Right renal cortex interstitium (tissue), 3 donors: ENCODE measurements at regions not wholly inside any gene's neighbourhood (a gene's known extent, or its start where the extent isn't known, plus 50 kb on each side); places are given as distances from the start of the nearest gene placed in this dataset.

Experiments used
- DNase-seq, 3 donors: peaks; one replicate each; pipeline ENCODE4 v3.0.0-alpha.2; 2013; ENCODE audit warnings: low read depth in 3 of 3, low spot score in 2 of 3

DNA sequence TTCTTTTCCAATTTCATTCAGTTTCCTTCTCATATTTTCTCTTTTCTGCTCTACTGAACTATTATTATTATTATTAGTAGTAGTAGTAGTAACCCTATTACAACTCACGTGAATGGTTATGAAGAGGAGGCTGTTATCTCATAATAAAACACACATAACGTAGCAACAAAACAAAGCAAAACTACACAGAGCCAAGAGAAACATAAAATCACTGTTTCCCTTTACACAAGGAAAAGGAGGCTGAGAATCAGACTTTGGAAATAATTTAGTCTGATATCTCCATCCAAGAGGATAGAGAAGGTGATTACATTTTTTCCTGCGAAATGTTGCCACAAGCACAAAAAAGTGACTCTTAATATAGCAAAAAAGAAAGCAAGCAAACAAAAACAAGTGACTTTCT is 975.8 kb upstream of the FLRT2 start:
- DNase-seq, result no peak

- no peak for DNase-seq
Observed at GRCh38 chr14:84555493-84555892, 974.5 kb upstream of the FLRT2 start.

DNA sequence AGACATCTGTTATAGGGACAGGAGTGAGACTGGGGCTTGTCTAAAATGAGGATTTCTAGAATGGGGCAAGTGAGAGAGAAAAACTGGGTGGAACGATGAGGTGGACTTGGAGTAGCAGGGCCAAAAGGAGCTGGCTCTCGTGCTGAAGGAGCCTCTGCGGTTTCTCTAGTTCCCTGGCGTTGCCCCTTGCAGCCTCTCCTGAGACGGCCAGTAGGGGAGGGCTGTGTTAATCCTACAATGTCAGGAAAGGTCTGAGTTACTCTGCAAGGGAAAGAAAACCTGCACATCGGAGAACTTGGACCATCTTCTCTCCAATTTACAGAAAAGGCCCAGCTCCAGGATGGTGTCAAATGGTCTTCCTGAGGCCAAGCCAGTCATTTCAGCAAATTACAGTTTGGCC is 963.8 kb upstream of the FLRT2 start:
- DNase-seq, result no peak

DNA sequence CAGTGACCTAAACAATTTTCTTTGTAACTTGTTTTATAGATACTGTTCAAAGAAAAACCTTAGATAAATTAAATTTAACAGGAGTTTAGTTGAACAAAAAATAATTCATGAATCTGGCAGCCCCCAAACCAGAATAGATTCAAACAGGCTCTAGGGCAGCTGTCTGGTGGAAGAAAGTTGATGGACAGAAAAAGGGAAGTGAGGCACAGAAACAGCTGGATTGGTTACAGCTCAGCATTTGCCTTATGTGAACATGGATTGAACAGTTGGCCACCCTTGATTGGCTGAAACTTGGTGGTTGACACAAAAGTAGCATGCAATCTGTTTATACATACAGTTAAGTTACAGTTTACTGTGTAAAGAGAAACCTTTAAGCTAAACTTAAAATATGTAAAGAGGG is 954.3 kb upstream of the FLRT2 start:
- DNase-seq, result no peak

DNA sequence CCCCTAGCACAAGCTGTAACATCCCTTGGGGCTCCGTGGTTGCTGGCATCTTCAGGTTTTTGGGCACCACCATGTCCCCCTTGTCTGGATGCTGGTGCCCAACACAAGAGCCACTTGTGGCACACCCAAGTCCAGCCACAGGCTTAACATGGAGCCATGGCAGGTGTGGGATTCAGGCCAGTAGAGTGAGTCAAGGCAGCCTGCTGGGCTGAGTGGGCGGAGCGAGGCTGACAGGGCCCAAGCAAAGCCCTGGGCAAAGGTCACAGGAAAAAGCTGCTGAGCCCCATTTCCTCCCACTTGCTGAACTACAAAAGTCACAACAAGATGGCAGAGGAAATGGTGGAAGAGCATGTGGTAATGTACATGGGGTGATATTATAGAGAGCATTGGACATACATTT is 950.7 kb upstream of the FLRT2 start:
- no peak for DNase-seq

DNA sequence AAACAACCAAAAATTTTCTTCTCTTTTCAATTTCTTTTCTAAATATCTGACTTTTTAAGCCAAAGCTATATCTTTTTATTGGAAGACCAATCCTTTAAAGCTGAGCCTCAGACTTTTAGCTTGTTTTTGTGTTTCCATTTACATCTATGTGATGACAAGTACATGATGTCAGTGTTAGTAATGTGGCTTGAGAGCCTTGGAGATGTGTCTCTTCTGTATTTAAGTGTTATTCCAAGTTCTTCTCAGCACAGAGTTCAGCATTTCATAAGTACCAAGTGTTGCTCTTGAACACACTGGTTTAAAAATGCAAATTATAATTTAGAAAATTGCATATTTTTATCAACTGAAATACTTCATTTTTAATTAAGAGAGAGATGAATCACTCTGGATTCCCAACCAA is 948.9 kb upstream of the FLRT2 start:
- no peak for DNase-seq

DNA sequence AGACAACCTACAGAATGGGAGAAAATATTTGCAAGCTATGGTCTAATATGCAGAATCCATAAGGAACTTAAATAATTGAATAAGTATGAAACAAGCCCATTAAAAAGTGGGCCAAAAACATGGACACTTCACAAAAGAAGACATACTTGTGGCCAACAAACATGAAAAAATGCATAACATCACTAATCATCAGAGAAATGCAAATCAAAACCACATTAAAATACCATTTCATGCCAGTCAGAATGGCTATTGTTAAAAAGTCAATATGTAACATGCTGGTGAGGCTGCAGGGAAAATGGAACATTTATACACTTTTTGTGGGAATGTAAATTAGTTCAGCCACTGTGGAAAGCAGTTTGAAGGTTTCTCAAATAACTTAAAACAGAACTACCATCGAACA is 945.4 kb upstream of the FLRT2 start:
- no peak for DNase-seq

DNA sequence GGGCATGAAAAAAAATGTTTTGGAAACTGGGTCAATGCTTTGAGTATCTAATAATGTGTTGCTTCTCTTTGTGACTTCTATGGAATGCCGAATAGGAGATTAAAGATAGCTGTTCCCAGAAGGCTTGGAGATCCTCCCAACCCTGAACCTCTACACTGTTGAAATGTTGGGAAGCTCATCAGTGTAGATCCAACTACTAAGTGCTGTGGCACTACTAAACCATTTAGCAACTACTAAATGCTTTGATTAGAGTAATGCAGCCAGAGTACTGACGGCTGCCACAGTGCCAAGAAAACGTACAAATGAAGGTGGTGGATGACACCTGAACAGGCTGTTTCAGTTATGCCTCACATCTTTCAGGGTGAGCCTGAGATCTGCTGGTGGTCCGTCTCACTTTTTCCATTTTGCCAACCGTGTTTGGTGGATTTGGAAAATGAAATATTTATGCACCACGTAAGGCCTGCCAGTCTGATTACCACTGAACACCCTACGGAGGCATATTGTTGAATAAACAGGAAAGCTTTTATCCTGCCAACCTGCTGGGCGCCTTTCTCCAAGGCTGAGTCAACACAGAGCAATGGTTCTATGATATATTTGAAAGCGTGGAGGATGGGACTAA is 938.0 kb upstream of the FLRT2 start:
- no peak for DNase-seq

DNA sequence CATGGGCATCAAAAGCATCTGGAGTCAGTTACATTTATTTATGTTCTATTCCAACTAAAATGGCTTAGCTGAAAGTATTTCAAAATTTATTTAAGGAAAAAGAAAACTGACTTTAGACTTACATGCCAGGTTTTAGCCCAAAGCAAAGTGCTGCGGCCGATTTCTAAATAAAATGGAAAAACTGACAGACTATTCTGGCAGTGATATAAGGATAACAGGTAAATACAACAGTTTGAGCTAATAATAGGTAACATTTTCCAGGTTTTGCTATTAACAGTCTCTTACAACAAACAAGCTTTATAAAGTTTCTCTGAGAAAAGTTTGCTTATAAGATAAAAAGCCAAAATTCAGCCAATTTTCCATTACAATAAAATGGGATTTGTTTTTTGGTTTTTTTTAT is 937.2 kb upstream of the FLRT2 start:
- no peak for DNase-seq

- DNase-seq, result no peak
Observed at GRCh38 chr14:84610086-84610485, 919.9 kb upstream of the FLRT2 start.

DNA sequence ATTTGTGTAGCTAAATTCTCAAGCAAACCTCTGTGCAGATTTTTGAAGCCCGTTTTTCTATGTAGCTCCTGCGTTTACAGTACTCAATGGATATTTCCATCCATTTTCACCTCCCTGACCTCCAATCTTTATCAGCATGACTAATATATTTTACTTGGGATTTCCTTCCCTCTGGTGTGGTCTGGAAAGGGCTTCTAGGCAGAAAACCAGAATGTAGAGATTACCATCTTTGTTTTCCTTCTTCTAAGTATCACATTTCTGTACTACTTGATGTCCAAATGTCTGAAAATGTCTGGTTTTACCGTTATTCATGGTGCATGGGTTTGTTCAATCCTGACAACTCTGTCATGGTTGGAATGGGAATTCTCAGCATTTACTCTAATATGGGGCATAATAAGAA is 907.6 kb upstream of the FLRT2 start:
- DNase-seq, result no peak

DNA sequence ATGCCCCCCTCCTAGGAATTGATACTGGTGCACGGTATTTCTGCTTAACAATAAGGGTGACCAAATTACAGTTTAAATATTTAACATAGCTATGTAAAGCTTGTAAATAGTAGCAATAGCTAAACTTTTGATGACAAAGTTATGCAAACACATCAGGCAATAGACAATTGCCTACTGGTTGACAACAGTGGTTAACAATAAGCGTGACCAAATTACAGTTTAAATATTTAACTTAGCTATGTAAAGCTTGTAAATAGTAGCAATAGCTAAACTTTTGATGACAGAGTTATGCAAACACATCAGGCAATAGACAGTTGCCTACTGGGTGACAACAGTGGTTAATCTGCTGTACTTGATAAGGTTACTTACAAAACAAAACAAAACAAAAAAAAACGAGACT is 886.5 kb upstream of the FLRT2 start:
- DNase-seq, result no peak

- DNase-seq, result no peak
Observed at GRCh38 chr14:84646786-84647500, 883.0 kb upstream of the FLRT2 start.

DNA sequence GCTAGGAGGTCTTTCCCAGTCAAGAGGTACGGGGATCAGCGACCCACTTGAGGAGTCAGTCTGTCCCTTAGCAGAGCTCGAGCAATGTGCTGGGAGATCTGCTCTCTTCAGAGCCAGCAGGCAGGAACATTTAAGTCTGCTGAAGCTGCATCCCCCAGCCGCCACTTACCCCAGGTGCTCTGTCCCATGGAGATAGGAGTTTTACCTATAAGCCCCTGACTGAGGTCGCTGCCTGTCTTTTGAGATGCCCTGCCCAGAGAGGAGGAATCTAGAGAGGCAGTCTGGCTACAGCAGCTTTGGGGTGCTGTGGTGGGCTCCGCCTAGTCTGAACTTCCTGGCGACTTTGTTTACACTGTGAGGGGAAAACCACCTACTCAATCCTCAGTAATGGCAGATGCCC is 874.9 kb upstream of the FLRT2 start:
- DNase-seq, result no peak

GRCh38 chr14:84657911-84658310 is 872.0 kb upstream of the FLRT2 start:
- DNase-seq, result peak in 1 of 3 donors; percentile 15

GRCh38 chr14:84670796-84671195 is 859.1 kb upstream of the FLRT2 start:
- DNase-seq, result no peak

- DNase-seq, result no peak
Observed at GRCh38 chr14:84671776-84672175, 858.2 kb upstream of the FLRT2 start.

DNA sequence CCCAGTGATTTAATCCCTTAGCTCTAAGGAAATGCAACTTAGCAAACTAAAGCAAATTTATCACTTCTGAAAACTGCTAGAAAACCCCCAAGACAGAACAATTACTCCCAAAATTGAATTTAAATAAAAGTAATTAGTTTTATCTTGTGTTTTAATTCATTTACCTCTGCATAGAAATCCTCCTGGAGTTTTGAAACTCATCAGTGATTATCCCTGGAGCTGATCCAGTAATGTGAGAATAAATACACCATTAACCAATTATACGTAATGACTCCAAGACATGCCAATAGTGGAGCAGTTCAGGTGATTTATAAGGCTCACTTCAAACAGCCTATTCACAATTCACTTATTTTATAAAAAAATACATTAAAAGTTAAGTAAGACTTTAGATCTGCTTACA is 855.3 kb upstream of the FLRT2 start:
- DNase-seq, result no peak

- DNase-seq, result no peak
Observed at GRCh38 chr14:84686550-84686949, 843.4 kb upstream of the FLRT2 start.

DNA sequence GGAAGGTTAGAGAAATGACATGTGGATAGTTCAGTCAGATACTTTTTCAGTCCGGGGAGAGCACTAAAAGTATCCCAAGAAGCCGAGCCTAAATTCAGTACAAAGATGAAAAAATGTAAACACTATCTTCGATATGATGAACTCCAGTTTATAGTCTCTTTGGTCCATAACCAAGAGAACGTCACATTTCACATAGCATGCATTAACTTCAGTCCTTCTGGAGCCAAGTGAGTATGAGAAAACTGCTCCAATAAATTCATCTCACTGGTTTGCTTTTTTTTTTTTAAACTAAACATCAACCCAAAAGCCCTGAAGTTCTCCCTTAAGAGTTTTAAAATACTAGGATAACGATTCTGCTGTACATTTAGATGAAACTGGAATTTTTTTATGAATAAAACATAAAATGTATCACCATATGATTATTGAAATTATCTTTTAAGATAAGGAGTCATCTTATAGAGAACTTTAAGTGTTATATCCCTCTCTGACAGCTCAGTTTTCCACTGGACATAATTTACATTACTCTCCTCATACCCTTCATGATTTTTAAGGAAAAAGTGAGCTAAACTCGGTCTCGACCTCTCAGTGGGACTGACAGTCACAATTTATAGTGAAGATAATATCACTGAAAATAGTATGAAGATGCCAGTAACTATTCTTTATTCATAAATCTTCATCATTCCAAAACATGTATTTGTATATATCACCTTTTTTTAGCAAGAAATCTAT is 841.5 kb upstream of the FLRT2 start:
- DNase-seq, result no peak

GRCh38 chr14:84694161-84694560 is 835.8 kb upstream of the FLRT2 start:
- DNase-seq, result no peak

- no peak for DNase-seq
Observed at GRCh38 chr14:84704601-84705000, 825.3 kb upstream of the FLRT2 start.
